Lung (tissue), 11 donors: ENCODE measurements at regions not wholly inside any gene's neighbourhood (a gene's known extent, or its start where the extent isn't known, plus 50 kb on each side); places are given as distances from the start of the nearest gene placed in this dataset.

Experiments
- ATAC-seq: fragments of 200-7000 bp; cut with Tn5 transposase; one replicate; pipeline ENCODE4 v1.9.1; 2020; ENCODE audit warnings: moderate number of reproducible peaks; ENCODE audit not compliant: insufficient read depth, low FRiP score
- DNase-seq, 3 donors: peaks; one replicate each; pipeline ENCODE4 v3.0.0-alpha.2; 2013 to 2017
- H3K27ac ChIP-seq, 2 donors: one replicate each; pipeline ENCODE4 v1.5.1; 2013; ENCODE audit warnings: mild to moderate bottlenecking in 2 of 2, moderate library complexity in 2 of 2, control low read depth in 1 of 2, inconsistent platforms in 1 of 2, low read depth in 1 of 2, low read length in 1 of 2
- H3K27me3 ChIP-seq, 3 donors: one replicate each; pipeline ENCODE4 v1.5.1; 2013; ENCODE audit warnings: low read length in 2 of 3; ENCODE audit not compliant: control insufficient read depth in 3 of 3, insufficient read depth in 3 of 3
- H3K36me3 ChIP-seq, 4 donors: one replicate each; pipeline ENCODE4 v1.5.1; 2013; ENCODE audit warnings: low read length in 4 of 4, mild to moderate bottlenecking in 1 of 4, moderate library complexity in 1 of 4; ENCODE audit not compliant: control insufficient read depth in 4 of 4, insufficient read depth in 4 of 4
- H3K4me1 ChIP-seq, 5 donors: one replicate each; pipeline ENCODE4 v1.5.1; 2013; ENCODE audit warnings: low read length in 5 of 5, mild to moderate bottlenecking in 2 of 5, moderate library complexity in 1 of 5; ENCODE audit not compliant: control insufficient read depth in 5 of 5, insufficient read depth in 5 of 5
- H3K4me3 ChIP-seq: one replicate; pipeline ENCODE4 v1.5.1; 2013; ENCODE audit warnings: mild to moderate bottlenecking, control low read depth, moderate library complexity
- H3K9ac ChIP-seq, 2 donors: one replicate each; pipeline ENCODE4 v1.5.1; 2013; ENCODE audit warnings: low read length in 2 of 2, control low read depth in 1 of 2; ENCODE audit not compliant: insufficient read depth in 1 of 2
- H3K9me3 ChIP-seq, 4 donors: one replicate each; pipeline ENCODE4 v1.5.1; 2013; ENCODE audit warnings: low read length in 3 of 4, mild to moderate bottlenecking in 1 of 4, moderate library complexity in 1 of 4; ENCODE audit not compliant: control insufficient read depth in 4 of 4, insufficient read depth in 3 of 4
- CTCF ChIP-seq: IDR thresholded peaks from 2 replicates; pipeline ENCODE4 v1.5.1; 2012; ENCODE audit warnings: mild to moderate bottlenecking; ENCODE audit errors: control extremely low read depth, extremely low read depth
- WGBS, 2 donors: extraction: QIAGEN DNeasy Blood & Tissue Kit; methylation state at CpG; one replicate each; pipeline ENCODE4 v1.1.7; 2013; 5-methylcytosine and 5-hydroxymethylcytosine counted together
- donor health status: control.
- donor health status: control.
- donor health status: Bipolar disorder and iron deficiency.
- donor health status: healthy.
- donor health status: DM: yes; HTN: yes; CAD: no.

GRCh38 chr18:70411307-70411706, 122.5 kb downstream of the SOCS6 start:
- TF ChIP-seq CTCF, result no peak
- Histone ChIP-seq H3K9me3 (no peaks in the 10 kb centered on the region), H3K4me1 (no peaks in the 10 kb centered on the region), H3K27me3 (no peaks in the 10 kb centered on the region), H3K27ac (no peak overlapping the region), H3K9ac (no peak overlapping the region), H3K36me3 (no peaks in the 10 kb centered on the region), H3K4me3 (no peak overlapping the region)
- DNase-seq (no peak), ATAC-seq (no peak)
- 87 to 89% methylated on average over 2 of the region's 2 CpGs for WGBS, 2 donors

- 87 to 89% methylated on average over 3 of the region's 3 CpGs for WGBS, 2 donors
- H3K9ac ChIP-seq, result no peak overlapping the region
- no peak for TF ChIP-seq CTCF
- DNase-seq (no peak), ATAC-seq (no peak)
- H3K4me3 ChIP-seq, result no peak overlapping the region
- no peaks in the 10 kb centered on the region for H3K36me3 ChIP-seq
- no peaks in the 10 kb centered on the region for H3K27me3 ChIP-seq
- H3K9me3 ChIP-seq, result no peaks in the 10 kb centered on the region
- H3K27ac ChIP-seq, result no peak overlapping the region
- peaks cover 0 to 3% (median 0%) of the 10 kb centered on the region in 5 donors for H3K4me1 ChIP-seq
Measured at GRCh38 chr18:70405052-70405451, 116.2 kb downstream of the SOCS6 start.

GRCh38 chr18:70400476-70400875, 111.6 kb downstream of the SOCS6 start:
- Histone ChIP-seq H3K9ac (no peak overlapping the region), H3K36me3 (no peaks in the 10 kb centered on the region), H3K27me3 (no peaks in the 10 kb centered on the region), H3K4me3 (no peak overlapping the region), H3K4me1 (peaks cover 0 to 5% (median 0%) of the 10 kb centered on the region in 5 donors), H3K27ac (no peak overlapping the region), H3K9me3 (no peaks in the 10 kb centered on the region)
- DNase-seq, result no peak
- 73 to 80% methylated on average over 6 of the region's 6 CpGs for WGBS, 2 donors
- no peak for ATAC-seq
- no peak for TF ChIP-seq CTCF

GRCh38 chr18:70398076-70398475, 109.2 kb downstream of the SOCS6 start:
- H3K9me3 ChIP-seq, result no peaks in the 10 kb centered on the region
- no peaks in the 10 kb centered on the region for H3K27me3 ChIP-seq
- WGBS, 2 donors, result 89 to 97% methylated on average over 1 of the region's 1 CpG
- DNase-seq (no peak), ATAC-seq (no peak)
- H3K36me3 ChIP-seq, result no peaks in the 10 kb centered on the region
- no peak overlapping the region for H3K9ac ChIP-seq
- H3K27ac ChIP-seq, result no peak overlapping the region
- peaks cover 0 to 5% (median 0%) of the 10 kb centered on the region in 5 donors for H3K4me1 ChIP-seq
- H3K4me3 ChIP-seq, result no peak overlapping the region
- TF ChIP-seq CTCF, result no peak
